NCI-H69 (cell line): ENCODE measurements at regions not wholly inside any gene's neighbourhood (a gene's known extent, or its start where the extent isn't known, plus 50 kb on each side); places are given as distances from the start of the nearest gene placed in this dataset.

ENCODE experiments used
- DNase-seq: peaks from one replicate; lab custom pipeline; 2025; lab: John Stamatoyannopoulos, UW

DNA sequence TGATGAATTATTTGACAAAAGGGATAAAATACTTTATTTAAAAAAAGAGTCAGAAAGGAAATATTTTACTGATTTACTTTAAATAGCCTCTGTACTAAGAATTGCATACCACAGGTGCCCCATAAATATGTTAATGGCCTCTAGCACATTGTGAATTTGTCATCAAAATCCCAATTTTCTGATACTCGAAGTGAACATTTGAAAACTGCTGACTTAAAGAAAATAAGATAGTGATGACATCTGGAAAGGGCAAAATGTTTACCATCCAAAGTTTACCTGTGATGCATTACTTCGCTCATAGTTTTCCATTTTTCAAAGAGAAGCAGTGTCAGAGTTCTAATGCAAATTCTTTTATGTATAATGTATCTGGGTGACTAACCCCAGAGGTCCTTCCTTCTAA, 455.4 kb downstream of the KLF5 start:
- DNase-seq: no peak

DNA sequence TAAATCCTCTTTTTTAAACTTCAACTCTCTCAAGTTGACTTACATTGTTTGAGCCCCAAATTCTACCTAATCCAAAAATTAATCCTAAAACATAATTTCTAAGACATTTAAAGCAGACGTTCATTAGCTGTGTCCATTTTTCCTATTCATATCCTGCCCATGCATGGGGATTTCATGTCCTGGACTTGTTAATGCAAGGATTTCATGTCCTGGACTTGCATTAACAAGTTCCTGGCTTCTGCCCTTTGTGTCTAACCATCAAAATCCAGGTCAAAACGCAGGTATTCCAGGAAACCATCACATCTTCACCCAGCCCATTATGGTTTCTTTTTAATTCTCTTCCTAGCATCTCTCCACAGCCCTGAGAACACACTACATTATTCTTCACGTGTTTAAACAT, 454.9 kb downstream of the KLF5 start:
- DNase-seq: no peak

DNA sequence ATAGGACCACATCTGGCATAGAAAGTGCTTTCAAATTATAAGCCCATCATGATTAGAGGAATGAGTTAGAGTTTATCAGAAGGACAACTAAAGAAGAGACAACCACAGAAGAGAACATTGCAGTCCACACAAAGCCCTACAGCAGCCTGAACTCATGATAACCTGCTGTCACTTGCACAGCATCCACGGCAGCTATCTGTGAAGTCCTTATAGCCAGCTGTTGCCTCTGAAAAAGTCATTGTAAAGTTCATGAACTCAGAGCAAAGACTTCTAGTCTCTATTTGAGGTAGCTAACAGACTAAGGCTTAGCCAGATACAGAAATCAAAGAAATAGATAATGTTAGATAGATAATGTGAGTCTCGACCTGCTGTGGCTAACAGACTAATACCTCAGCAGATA, 450.0 kb downstream of the KLF5 start:
- no peak for DNase-seq

DNA sequence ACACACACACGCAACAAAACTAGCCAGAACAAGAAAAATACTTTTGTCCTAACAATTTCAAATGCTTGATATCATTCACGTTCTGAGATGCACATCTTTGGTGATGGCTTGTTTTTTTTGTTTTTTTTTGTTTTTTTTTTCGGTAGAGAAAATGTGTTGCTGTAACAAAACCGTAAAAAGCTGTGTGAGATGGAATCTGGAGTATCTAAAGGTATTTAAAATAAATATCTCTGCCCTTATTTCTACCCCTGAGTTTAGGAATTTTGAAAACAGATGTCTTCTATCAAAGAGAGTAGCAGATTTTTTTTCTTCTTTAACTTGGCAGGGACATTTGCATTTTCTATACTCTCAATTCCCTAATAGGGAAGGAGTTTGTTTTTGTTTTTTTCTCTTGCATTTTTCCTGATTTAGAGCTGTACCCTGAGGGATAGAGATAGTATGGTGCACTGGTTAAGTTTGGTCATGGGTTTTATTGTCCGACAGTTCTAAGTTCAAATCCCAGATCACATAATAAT, 446.6 kb downstream of the KLF5 start:
- no peak for DNase-seq

DNA sequence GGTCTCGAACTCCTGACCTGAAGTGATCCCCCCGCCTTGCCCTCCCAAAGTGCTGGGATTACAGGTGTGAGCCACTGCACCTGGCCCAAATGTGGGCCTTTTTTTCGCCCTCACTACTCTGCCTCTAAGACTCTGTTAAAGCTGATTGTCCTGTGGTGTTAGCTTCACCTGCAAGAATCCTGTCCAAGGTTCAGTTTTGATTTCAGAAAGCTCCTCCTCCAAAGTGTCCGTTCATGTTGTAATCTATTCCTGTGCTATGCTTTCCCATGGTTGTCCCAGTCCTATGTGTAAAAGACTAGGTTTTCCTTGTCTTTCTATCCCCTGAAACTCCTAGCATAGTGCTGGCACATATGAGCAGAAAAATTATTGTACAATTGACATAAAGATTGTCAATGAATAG, 440.9 kb downstream of the KLF5 start:
- no peak for DNase-seq

DNA sequence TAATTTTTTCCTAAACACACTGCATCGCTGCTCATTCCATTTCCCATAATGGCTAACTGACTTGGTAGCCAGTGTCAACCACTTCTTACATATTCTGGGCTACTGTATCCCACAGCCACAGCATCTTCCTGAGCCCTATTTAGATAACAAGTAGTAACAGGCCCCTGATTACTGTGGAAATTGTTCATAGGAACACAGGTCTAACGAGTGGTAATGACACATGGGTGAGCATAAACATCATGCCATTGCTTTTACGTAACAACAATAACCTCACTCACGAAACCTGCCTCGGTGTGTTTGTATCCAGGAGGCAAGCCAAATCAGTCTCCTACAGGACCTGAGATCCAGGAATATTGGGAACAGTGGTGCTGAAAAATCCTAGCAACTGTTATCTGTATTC, 438.6 kb downstream of the KLF5 start:
- no peak for DNase-seq

DNA sequence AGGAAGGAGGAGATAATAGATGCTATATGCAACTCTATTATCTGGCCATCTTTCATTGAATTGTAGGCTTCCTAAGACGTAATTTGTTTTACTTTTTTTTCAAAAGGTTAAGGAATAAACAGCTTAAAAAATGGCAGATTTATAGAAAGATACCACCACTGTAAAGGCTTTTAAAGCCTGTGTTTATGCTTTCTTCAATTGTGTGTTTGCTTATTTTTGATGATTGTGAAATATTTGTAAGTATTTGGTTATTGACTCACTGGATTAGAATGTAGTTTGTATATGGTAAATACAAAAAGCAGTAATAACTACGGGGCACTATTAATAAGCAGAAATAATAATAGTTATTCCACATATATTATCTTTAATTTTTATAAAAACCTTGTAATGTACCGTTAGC, 437.9 kb downstream of the KLF5 start:
- no peak for DNase-seq

DNA sequence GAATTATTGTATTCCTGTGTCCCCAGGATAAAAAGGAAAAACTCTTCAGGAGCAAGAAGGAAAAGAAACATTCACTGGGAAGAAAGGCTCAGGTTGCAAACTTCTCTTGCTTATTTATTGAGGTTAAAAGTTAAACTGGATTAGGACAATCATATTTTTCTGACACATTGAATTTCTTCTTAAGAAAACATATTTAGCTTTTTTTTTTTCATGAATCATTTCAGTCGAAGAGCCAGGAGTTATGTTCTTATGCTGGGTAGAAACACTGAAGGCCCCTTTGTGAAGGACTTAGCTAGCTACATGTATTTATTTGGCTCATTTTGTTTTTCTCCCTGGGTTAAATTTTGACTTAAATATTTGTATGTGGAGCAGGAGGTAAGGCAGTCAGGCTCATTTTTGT, 434.0 kb downstream of the KLF5 start:
- no peak for DNase-seq

DNA sequence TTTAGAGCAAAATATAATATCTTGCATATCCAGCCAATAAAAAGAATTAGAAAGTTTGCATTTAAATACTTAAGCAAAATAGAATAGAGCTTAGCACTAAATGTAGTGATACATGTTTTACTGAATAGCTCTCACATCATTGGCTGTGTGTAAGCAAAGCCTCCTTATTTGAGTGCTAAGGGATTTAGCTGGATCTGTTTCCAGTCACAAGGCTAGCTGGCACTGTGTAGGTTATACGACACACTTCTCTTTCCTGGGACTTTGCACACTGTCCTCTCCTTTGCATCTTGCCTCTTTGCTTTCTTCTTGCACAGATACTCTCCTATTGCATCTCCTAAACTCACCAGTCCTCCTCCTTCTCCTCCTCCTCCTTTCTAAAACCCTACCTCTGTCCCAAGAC, 423.8 kb downstream of the KLF5 start:
- DNase-seq: no peak

DNA sequence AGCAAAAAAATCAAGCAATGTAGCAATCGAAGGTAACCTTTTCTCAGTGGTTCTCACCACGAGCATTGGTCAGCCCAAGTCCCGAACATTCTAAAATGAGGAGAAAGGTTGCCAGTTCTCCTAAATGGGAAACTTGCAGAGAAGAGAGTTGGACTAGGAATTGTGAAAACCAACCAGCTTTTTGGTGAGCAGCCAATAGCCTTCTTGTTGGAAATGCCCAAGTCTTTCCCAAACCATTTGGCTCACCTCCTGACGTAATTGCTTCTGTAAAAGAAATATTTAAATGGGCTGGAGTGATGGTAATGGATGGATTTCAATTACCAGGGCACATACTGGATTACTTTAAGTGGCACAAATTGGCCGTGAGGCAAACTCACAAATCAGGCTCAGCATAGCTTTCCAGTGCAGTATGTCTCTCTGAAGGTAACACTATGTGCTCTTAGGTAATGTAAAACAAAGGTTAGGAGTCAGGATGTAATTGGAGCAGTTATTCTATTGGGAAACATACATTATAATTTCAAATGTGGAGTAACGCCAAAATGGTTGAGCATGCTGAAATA, 423.2 kb downstream of the KLF5 start:
- peak; percentile 87 for DNase-seq

DNA sequence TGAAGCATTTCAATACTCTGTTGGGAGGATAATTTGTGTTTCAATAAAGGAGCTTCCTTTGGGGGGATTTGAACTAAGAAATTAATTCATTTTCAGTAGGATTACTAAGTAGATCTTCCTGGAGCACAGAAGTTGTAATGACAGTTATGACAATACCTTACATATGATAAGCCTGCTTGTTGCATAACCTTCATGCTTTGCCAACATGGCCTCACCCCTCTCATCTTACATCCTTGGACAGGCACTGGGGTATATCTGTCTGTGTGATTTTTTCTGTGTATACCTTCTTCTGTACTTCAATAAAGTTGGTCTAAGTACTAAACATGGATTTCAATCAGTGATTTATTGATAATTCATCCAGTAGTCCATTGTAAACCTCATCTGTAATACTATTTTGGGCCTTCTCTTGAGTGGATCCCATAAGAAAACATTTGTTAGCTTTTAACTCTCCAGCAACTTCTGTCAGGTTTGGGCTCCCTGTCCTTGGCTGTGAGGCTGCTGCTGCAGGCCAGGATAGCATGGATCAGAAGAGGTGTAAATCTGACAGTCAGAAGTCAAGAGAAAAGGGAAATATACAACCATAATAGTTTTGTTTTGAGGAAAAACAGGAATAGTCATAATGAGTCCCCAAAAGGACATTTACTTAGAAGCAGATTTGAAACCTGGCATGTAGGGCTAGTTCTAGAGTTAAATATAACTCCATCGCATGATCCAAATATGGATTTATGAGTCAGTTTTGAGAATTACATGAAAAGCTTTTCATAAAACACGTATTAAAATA, 422.2 kb downstream of the KLF5 start:
- no peak for DNase-seq

DNA sequence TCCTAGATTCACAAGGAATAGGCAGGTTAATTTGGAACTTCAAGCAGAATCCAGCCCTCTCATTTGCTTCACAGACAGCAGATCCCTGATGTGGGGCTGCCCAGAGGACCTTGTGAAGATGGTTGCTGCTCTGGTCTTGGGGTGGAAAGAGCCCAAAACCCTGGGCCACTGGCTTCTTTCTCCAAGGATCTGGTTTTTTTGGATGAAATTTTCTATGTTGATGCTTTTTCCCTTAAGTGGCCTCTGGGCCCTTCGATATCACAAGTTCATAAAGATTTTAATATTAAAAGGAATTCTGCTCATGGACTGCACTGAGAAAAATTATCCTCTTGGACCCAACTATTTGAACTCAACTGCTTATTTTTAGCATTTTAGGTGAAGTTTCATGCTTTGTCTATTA, 421.1 kb downstream of the KLF5 start:
- no peak for DNase-seq

DNA sequence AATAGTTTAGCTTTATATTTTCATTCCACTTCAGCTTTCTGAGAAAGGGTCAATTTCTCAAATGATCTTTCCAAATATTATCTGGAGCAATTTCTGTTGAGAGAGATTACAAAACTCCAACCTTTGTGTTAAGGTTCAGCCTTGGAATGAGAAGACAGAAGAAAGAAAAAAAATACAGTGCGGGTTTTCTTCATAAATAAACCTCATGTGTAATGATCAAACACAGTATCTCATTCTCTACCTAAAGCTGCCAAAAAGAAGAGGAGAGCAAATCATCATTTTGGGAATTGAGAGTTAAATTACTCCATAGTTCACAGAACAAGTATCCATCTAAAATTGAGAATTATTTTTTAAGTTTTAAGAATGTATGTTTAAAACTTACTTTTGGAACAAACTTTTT, 420.5 kb downstream of the KLF5 start:
- no peak for DNase-seq

DNA sequence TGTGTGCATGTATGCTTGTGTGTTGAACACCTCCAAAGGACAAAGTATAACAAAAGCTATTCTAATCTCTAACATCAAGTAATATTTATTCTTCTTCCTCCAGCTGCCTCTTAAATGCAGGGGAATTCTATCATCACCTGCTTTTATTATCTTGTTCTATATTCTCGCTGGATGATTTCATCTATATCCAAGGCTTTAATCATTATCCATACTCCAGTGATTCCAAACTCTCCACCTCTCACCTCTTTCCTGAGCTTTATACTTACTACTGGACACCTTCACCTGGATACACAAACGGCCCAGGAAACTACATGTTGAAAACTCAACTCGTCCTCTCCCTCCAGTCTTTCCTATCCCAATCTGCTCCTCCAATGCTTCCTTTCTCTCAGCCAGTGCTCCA, 418.6 kb downstream of the KLF5 start:
- no peak for DNase-seq

DNA sequence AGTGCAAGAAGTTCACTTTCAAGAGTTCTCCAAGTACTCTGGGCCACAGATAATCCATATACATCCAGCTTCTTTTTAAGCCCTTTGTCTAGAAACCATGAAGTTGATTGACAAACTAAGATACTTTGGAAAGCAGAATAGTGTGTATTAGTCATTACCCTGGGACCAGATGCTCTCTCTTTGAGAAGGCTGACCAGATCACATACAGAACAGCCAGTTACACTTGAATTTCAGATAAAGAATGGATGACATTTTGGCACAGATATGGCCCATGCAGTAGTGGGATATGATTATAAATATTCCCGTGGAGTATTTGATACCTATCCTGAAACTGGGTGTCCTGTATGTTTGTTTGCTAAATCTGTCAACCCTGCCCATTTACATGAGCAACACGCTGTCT, 414.2 kb downstream of the KLF5 start:
- no peak for DNase-seq

DNA sequence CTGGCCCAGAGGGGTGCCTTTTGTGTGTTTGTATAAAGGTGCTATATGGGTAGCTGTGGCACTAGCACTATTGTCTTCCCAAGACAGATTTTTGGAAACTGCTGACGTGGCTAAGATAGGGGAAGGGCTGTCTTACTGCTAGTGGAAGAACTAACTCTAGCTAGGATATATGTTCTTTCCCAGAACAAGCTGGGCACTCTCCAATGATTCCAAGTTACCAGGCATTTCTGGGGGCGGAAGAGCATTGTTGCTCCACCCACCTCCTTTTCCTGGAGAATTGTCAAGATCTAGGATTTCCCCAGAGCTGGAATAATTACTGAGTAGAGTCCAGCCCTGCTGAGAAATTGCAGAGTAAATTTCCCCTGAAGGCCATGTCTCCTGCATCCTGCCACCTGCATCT, 408.3 kb downstream of the KLF5 start:
- peak; percentile 90 for DNase-seq

DNA sequence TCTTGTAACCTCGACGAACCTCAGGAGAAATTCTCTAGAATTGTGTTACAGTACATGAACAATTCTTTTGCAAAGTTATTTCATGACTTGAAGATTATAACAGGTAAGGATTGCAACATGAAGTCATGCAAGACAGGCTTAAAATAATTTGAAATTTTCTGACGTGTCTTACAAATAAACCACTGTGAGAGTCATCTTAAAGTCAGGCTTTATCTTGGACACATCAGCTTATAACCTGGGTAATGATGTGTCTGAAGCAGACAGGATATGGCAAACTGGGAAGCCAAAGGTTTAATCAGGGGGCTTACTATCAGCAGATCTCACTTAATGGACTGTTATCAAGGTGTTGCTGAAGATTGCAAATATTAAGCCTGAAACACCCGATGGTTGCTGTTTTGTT, 407.8 kb downstream of the KLF5 start:
- DNase-seq: peak; percentile 44

DNA sequence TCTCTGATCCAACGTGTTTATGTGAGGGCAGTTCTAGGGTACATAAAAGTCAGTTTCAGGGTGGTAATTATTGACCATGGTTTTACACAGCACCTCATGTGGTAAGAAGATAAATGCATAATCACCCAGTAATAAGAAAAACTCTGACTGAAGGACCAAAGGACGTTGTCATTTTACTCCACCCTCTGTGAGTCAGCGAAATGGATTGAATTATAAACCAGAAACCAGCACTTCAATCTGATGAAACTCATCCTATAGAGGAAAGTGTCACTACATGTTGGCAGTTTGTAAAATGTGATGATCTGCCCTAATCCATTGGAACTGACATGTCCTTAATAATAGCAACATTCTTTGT, 406.8 kb downstream of the KLF5 start:
- peak; percentile 75 for DNase-seq

DNA sequence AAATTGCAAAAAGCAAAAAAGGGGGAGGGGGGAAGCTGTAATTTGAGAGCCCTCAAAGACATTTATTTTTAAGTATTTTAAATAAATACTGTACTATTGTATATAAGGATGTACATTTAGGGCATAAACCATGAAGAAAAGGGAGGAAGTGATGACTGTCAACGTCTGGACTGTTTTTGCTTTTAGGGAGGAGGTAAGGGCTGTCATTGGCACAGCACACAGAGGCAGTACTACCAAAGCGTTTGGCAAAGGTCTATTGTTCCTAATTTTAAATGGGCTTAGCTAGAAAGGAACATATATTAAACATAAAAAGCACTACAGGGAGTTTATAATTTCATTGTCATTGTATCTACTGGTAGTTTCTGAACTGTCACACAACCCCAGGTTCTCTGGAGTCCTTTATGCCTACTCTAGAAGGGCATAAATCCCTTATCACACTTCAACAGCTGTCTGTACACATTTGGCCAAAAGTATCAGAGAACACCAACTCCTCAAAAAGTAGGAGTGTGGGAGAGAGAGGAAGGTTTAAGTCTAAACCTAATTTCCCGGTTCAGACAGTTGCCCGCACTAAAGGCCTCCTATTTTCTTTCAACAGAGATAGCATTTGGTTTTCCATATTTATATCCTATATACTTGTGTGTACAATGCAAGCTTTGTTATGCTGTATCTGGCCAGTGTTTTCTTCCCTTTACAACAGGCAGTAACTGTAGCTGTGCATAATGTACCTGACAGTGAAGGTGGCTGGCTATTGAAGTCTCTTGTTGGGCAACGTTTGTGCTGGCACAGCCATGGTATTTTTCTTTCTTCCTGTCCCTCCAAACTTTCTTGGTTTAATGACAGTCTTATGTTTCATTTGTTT, 406.2 kb downstream of the KLF5 start:
- DNase-seq: peak; percentile 37

DNA sequence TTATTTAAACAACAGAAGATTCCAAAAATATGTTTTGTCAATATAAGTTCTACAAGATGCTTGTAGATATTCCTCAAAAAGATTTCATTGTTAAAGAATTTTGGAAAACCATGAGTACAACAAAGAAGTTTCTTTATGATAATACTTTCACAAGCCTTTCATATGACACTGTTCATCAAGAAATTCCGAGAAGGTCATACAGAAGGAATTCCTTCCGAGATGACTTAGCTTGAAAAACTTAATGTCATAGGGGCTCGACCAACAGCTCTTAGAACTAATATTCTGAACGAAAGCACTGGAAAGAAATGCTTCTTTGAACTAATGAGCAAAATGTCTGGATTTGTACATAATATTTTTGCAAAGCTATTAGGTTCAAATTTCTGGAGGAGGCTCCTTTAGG, 403.4 kb downstream of the KLF5 start:
- no peak for DNase-seq

DNA sequence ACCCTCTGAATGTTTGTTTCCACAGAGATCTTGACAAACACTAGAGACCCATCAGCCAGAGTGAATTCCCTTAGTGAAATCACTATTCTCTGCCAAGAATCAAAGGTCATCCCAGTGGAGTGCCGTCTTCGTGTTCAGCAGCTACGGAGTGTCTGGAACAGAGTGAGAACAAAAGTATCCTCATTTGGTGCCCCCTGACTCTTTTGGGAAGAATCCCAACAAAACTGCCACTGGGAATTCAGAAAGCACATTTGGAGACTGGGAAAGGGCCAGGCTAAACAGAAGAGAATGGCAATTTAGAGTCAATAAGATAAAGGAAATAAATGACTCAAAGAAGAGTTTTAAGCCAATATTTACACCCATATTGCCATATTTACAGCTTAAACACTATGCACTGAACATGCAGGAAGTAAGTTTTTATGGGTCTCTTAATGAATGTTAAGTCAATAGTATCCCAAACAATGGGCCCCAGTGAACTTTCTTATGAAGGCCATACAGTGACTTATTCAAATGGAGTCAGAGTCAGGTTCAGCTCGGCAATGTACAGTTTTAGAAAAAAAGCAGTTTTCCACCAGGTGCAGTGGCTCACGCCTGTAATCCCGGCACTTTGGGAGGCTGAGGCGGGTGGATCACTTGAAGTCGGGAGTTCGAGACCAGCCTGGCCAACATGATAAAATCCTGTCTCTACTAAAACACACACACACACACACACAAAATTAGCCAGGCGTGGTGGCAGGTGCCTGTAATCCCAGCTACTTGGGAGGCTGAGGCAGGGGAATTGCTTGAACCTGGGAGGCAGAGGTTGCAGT, 392.6 kb downstream of the KLF5 start:
- peak; percentile 83 for DNase-seq

DNA sequence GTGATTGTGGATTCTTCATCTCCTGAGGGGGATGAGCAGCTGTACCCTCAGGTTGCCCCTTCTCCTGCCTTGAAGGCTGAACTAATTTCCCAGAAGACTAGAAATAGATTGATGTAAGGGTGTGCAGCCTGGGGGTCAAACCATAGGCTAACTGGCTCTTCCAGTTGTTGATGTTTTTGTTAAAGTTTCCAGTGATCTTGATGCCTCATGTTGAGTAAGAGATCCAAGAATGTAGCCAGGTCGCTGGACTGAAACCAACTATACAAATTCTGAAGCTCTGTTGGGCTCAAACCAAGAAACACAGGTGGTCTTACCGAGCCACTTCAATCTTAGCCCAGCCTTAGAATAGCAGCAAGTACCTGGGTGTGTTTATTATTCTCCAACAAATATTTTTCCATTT, 391.8 kb downstream of the KLF5 start:
- DNase-seq: no peak
